Hepatocyte (in vitro differentiated cells): ENCODE measurements at regions not wholly inside any gene's neighbourhood (a gene's known extent, or its start where the extent isn't known, plus 50 kb on each side); places are given as distances from the start of the nearest gene placed in this dataset.

ENCODE experiments used
- DNase-seq: peaks from one replicate; pipeline ENCODE4 v3.0.0-alpha.2; 2016; ENCODE audit warnings: low spot score
- H2AFZ ChIP-seq: fragments of 200-600 bp; sonication (generic); 2 replicates; pipeline ENCODE4 v1.6.0; 2016; ENCODE audit warnings: antibody characterized with exemption, mild to moderate bottlenecking
- H3K27ac ChIP-seq: fragments of 200-600 bp; sonication (generic); 2 replicates; pipeline ENCODE4 v1.5.1; 2016; ENCODE audit warnings: mild to moderate bottlenecking
- H3K27me3 ChIP-seq: fragments of 200-600 bp; sonication (generic); 2 replicates; pipeline ENCODE4 v1.6.1; 2016
- H3K36me3 ChIP-seq: fragments of 200-600 bp; sonication (generic); replicated peaks from 2 replicates; pipeline ENCODE4 v1.5.1; 2016; ENCODE audit warnings: low read depth; ENCODE audit not compliant: insufficient read depth
- H3K4me1 ChIP-seq: fragments of 200-600 bp; sonication (generic); 2 replicates; pipeline ENCODE4 v1.5.1; 2016; ENCODE audit warnings: mild to moderate bottlenecking, moderate library complexity; ENCODE audit not compliant: insufficient read depth
- H3K4me2 ChIP-seq: fragments of 200-600 bp; sonication (generic); 2 replicates; pipeline ENCODE4 v1.6.0; 2016
- H3K4me3 ChIP-seq: fragments of 200-600 bp; sonication (generic); 2 replicates; pipeline ENCODE4 v1.5.1; 2016; ENCODE audit warnings: mild to moderate bottlenecking
- H3K79me2 ChIP-seq: fragments of 200-600 bp; sonication (generic); 2 replicates; pipeline ENCODE4 v1.6.0; 2017; ENCODE audit warnings: mild to moderate bottlenecking
- H3K9me2 ChIP-seq: fragments of 200-600 bp; sonication (generic); replicated peaks from 2 replicates; pipeline ENCODE4 v1.6.0; 2017; ENCODE audit warnings: mild to moderate bottlenecking; ENCODE audit not compliant: insufficient read depth
- H3K9me3 ChIP-seq: fragments of 200-600 bp; sonication (generic); 2 replicates; pipeline ENCODE4 v1.5.1; 2016; ENCODE audit warnings: low read depth, mild to moderate bottlenecking
- H4K20me1 ChIP-seq: fragments of 200-600 bp; sonication (generic); 2 replicates; pipeline ENCODE4 v1.6.0; 2016; ENCODE audit warnings: mild to moderate bottlenecking; ENCODE audit not compliant: insufficient read depth, poor library complexity, severe bottlenecking
- EZH2 ChIP-seq: fragments of 200-600 bp; sonication (generic); IDR thresholded peaks from 2 replicates; pipeline ENCODE4 v1.6.1; 2016; ENCODE audit warnings: antibody characterized with exemption, mild to moderate bottlenecking, borderline replicate concordance
- EZH2phosphoT487 ChIP-seq: fragments of 200-600 bp; sonication (generic); IDR thresholded peaks from one replicate; pipeline ENCODE4 v1.6.1; 2018; ENCODE audit warnings: antibody characterized with exemption, mild to moderate bottlenecking, low read depth, moderate library complexity; ENCODE audit not compliant: unreplicated experiment, severe bottlenecking
- WGBS: methylation state at CpG from one replicate; pipeline ENCODE4 v1.1.6; 2016; ENCODE audit warnings: low lambda C conversion rate; ENCODE audit errors: missing lambda C conversion rate; 5-methylcytosine and 5-hydroxymethylcytosine counted together
- TF ChIP-seq, protein P1 (sequence below): fragments of 200-600 bp; sonication (generic); IDR thresholded peaks from 2 replicates; pipeline ENCODE4 v1.5.1; 2016; ENCODE audit warnings: antibody characterized with exemption, mild to moderate bottlenecking; ENCODE audit not compliant: poor library complexity

DNA sequence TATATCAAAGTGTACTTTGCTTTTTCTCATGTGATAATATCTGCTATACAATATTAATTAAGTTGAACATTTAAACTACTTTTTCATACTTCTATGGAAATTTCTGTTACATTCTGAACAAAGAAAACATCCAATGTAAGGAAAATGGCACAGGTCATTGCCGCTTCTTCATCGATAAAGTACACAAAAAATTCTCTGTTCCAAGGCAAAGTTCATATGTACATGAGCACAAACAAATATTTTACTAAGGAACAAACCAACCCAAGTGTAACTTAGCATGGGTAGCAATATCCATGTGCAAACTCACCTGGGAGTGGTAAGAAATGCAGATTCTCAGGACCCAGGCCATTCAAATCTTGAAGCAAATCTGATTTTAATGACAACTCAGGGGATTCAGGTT is 139.8 kb downstream of the TMEM161B start:
- no peak overlapping the region for H3K4me3 ChIP-seq
- no peaks in the 10 kb centered on the region for H4K20me1 ChIP-seq
- 79% methylated on average over 2 of the region's 2 CpGs for WGBS

DNA sequence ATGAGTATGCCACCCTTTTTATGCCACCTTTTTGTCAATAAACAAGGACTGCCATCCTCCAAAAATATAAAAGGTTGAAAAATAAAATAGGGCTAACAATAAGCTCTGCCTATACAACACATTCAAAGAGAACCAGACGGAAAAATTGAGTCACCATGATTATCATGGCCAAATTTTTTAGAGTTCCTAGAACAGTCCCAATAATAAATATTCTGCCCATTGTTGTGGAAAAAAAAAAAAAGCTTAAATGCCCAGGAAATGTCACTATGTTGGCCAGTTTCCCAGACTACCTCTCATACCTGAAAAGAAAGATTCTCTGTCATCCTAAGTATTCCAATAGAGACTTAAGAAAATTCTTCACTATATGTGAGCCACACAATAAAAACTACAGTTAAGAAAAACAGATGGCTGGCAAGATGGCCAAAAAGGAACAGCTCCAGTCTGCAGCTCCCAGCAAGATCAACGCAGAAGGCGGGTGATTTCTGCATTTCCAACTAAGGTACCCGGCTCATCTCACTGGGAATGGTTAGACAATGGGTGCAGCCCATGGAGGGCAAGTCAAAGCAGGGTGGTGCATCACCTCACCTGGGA is 149.0 kb downstream of the TMEM161B start:
- Histone ChIP-seq H3K27me3 (no peaks in the 10 kb centered on the region), H3K27ac (no peak overlapping the region), H3K4me1 (no peaks in the 10 kb centered on the region), H3K79me2 (no peaks in the 10 kb centered on the region), H3K9me3 (no peaks in the 10 kb centered on the region), H4K20me1 (no peaks in the 10 kb centered on the region), H2AFZ (no peak overlapping the region), H3K4me3 (no peak overlapping the region), H3K4me2 (no peak overlapping the region), H3K9me2 (no peaks in the 10 kb centered on the region), H3K36me3 (no peaks in the 10 kb centered on the region)
- TF ChIP-seq, protein P1, sequence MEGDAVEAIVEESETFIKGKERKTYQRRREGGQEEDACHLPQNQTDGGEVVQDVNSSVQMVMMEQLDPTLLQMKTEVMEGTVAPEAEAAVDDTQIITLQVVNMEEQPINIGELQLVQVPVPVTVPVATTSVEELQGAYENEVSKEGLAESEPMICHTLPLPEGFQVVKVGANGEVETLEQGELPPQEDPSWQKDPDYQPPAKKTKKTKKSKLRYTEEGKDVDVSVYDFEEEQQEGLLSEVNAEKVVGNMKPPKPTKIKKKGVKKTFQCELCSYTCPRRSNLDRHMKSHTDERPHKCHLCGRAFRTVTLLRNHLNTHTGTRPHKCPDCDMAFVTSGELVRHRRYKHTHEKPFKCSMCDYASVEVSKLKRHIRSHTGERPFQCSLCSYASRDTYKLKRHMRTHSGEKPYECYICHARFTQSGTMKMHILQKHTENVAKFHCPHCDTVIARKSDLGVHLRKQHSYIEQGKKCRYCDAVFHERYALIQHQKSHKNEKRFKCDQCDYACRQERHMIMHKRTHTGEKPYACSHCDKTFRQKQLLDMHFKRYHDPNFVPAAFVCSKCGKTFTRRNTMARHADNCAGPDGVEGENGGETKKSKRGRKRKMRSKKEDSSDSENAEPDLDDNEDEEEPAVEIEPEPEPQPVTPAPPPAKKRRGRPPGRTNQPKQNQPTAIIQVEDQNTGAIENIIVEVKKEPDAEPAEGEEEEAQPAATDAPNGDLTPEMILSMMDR = no peak
- no peak for TF ChIP-seq EZH2
- no peak for TF ChIP-seq EZH2phosphoT487
- 82% methylated on average over 4 of the region's 4 CpGs for WGBS
- DNase-seq = no peak

More for the DNA sequence above, 139.8 kb downstream of the TMEM161B start:
- Histone ChIP-seq H3K36me3 (no peaks in the 10 kb centered on the region), H3K9me3 (no peaks in the 10 kb centered on the region), H3K27me3 (no peaks in the 10 kb centered on the region), H2AFZ (no peak overlapping the region), H3K4me1 (no peaks in the 10 kb centered on the region), H3K79me2 (no peaks in the 10 kb centered on the region), H3K27ac (no peak overlapping the region), H3K4me2 (no peak overlapping the region), H3K9me2 (no peaks in the 10 kb centered on the region)
- TF ChIP-seq EZH2 (no peak), EZH2phosphoT487 (no peak)
- TF ChIP-seq, protein P1 = no peak
- DNase-seq = no peak

DNA sequence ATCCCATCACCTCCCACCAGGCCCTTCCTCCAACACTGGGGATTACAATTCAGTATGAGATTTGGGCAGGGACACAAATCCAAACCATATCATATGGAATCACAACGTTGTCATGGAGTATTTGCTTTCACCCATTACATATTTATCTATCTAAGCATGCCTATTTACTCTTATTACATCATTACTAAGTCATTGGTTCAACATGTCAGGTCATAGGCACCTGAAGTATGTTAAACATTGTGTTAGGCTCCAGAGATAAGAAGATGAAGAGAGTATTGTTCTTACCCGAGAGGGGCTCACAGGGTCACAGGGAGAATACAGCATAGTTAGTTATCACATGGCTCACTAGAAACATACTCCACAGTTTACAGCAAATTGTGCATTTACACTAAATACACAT is 150.5 kb downstream of the TMEM161B start:
- H3K79me2 ChIP-seq = no peaks in the 10 kb centered on the region
- DNase-seq = no peak
- H3K27me3 ChIP-seq = no peaks in the 10 kb centered on the region
- H3K9me2 ChIP-seq = no peaks in the 10 kb centered on the region
- 41% methylated on average over 2 of the region's 2 CpGs for WGBS
- no peak overlapping the region for H2AFZ ChIP-seq
- H3K27ac ChIP-seq = no peak overlapping the region
- H3K4me3 ChIP-seq = no peak overlapping the region
- H3K4me2 ChIP-seq = no peak overlapping the region
- no peaks in the 10 kb centered on the region for H3K9me3 ChIP-seq
- no peaks in the 10 kb centered on the region for H4K20me1 ChIP-seq
- H3K36me3 ChIP-seq = no peaks in the 10 kb centered on the region
- TF ChIP-seq EZH2phosphoT487 = no peak
- TF ChIP-seq, protein P1 = no peak
- no peak for TF ChIP-seq EZH2
- H3K4me1 ChIP-seq = no peaks in the 10 kb centered on the region

DNA sequence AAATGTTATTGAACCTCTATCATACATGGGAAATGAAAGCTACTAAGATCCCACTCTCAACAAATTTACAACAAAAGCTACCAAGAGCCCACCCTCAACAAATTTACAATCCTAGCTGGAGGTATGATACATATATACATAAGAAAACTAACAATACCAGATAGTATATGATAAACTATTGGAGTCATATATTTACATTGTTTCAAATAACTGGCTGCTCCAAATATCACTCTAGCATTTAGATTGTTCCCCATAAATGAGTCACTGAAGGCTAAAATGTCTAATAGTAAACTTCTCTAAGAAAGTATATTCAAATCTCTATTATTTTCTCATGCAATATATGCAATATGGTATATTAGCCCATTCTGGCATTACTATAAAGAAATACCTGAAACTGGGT is 151.1 kb downstream of the TMEM161B start:
- Histone ChIP-seq H3K36me3 (no peaks in the 10 kb centered on the region), H3K27ac (no peak overlapping the region), H3K9me2 (no peaks in the 10 kb centered on the region), H4K20me1 (no peaks in the 10 kb centered on the region), H3K4me2 (no peak overlapping the region), H3K4me1 (no peaks in the 10 kb centered on the region), H3K79me2 (no peaks in the 10 kb centered on the region), H3K27me3 (no peaks in the 10 kb centered on the region), H3K9me3 (no peaks in the 10 kb centered on the region), H3K4me3 (no peak overlapping the region), H2AFZ (no peak overlapping the region)
- TF ChIP-seq, protein P1 = no peak
- TF ChIP-seq EZH2 = no peak
- no peak for DNase-seq
